ENCODE measurements at regions not wholly inside any gene's neighbourhood (a gene's known extent, or its start where the extent isn't known, plus 50 kb on each side); places are given as distances from the start of the nearest gene placed in this dataset.
A peak's percentile ranks its signal among the peaks of the same experiment; 100 is the strongest.

DNA sequence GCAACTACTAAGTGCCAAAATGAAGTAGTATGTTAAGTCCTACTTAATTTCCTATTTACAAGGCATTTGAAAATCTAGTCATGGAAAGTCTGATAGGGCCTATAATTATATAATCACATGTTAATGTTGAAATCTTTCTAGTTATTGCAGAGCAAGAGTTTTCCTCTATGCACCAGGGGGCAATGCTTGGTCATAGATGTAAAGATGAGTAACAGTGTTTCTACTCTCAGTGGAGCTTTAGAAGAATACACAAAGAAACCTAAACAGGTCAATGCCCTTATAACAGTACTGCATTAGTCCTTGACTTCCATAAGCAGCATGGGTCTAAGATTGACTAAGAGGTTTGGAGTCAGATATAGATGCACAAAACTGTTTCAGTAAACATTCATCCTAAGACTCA lies 218.7 kb downstream of the KCTD12 start:
- TF ChIP-seq, protein P1, sequence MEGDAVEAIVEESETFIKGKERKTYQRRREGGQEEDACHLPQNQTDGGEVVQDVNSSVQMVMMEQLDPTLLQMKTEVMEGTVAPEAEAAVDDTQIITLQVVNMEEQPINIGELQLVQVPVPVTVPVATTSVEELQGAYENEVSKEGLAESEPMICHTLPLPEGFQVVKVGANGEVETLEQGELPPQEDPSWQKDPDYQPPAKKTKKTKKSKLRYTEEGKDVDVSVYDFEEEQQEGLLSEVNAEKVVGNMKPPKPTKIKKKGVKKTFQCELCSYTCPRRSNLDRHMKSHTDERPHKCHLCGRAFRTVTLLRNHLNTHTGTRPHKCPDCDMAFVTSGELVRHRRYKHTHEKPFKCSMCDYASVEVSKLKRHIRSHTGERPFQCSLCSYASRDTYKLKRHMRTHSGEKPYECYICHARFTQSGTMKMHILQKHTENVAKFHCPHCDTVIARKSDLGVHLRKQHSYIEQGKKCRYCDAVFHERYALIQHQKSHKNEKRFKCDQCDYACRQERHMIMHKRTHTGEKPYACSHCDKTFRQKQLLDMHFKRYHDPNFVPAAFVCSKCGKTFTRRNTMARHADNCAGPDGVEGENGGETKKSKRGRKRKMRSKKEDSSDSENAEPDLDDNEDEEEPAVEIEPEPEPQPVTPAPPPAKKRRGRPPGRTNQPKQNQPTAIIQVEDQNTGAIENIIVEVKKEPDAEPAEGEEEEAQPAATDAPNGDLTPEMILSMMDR (IDR thresholded peaks at IDR 0.05), result peak in 3 of 7 experiments; percentile 8 to 28 (median 20)
- no peak for TF ChIP-seq POLR2A (IDR thresholded peaks at IDR 0.05)

All from body of pancreas (tissue), 4 donors.